MM.1S (cell line): ENCODE measurements at regions not wholly inside any gene's neighbourhood (a gene's known extent, or its start where the extent isn't known, plus 50 kb on each side); places are given as distances from the start of the nearest gene placed in this dataset.

Source experiments
- DNase-seq: peaks from one replicate; pipeline ENCODE4 v3.0.0-alpha.2; 2015
- H2AFZ ChIP-seq: fragments of 300-600 bp; sonication (generic); 2 replicates; pipeline ENCODE4 v1.6.0; 2016; ENCODE audit warnings: antibody characterized with exemption, low read length
- H3F3A ChIP-seq: fragments of 300-600 bp; sonication (generic); 2 replicates; pipeline ENCODE4 v1.6.1; 2016; ENCODE audit warnings: mild to moderate bottlenecking, antibody characterized with exemption, low read length, moderate library complexity, mixed read lengths; ENCODE audit not compliant: insufficient read depth
- H3K27ac ChIP-seq: fragments of 300-600 bp; sonication (generic); 2 replicates; pipeline ENCODE4 v1.5.1; 2016; ENCODE audit warnings: mild to moderate bottlenecking, low read length
- H3K27me3 ChIP-seq: fragments of 300-600 bp; sonication (generic); replicated peaks from 2 replicates; pipeline ENCODE4 v1.6.0; 2016; ENCODE audit warnings: low read length; ENCODE audit not compliant: insufficient read depth
- H3K36me3 ChIP-seq: fragments of 300-600 bp; sonication (generic); replicated peaks from 2 replicates; pipeline ENCODE4 v1.6.1; 2016; ENCODE audit warnings: mild to moderate bottlenecking, low read length, mixed read lengths; ENCODE audit not compliant: insufficient read depth
- H3K4me1 ChIP-seq: fragments of 300-600 bp; sonication (generic); 2 replicates; pipeline ENCODE4 v1.6.1; 2016; ENCODE audit warnings: low read length, mixed read lengths
- H3K4me2 ChIP-seq: fragments of 300-600 bp; sonication (generic); 2 replicates; pipeline ENCODE4 v1.6.0; 2016; ENCODE audit warnings: low read depth, low read length
- H3K4me3 ChIP-seq: fragments of 300-600 bp; sonication (generic); 2 replicates; pipeline ENCODE4 v1.5.1; 2016; ENCODE audit warnings: low read length, mixed read lengths
- H3K79me2 ChIP-seq: fragments of 300-600 bp; sonication (generic); 2 replicates; pipeline ENCODE4 v1.6.1; 2016; ENCODE audit warnings: mixed run types, low read length, mixed read lengths
- H3K9ac ChIP-seq: fragments of 300-600 bp; sonication (generic); 2 replicates; pipeline ENCODE4 v1.6.1; 2016; ENCODE audit warnings: low read length, mixed read lengths
- H3K9me2 ChIP-seq: fragments of 300-600 bp; sonication (generic); replicated peaks from 2 replicates; pipeline ENCODE4 v1.6.1; 2016; ENCODE audit warnings: mild to moderate bottlenecking, low read length, mixed read lengths; ENCODE audit not compliant: insufficient read depth
- H3K9me3 ChIP-seq: fragments of 300-600 bp; sonication (generic); replicated peaks from 2 replicates; pipeline ENCODE4 v1.6.1; 2016; ENCODE audit warnings: mild to moderate bottlenecking, low read length, mixed read lengths; ENCODE audit not compliant: insufficient read depth
- H4K20me1 ChIP-seq: fragments of 300-600 bp; sonication (generic); 2 replicates; pipeline ENCODE4 v1.6.1; 2016; ENCODE audit warnings: mild to moderate bottlenecking, low read length, moderate library complexity, mixed read lengths; ENCODE audit not compliant: insufficient read depth
- EZH2 ChIP-seq: fragments of 300-600 bp; sonication (generic); optimal IDR thresholded peaks from 2 replicates; pipeline ENCODE3; 2017; ENCODE audit warnings: low read depth, mild to moderate bottlenecking, antibody characterized with exemption, low read length, mixed read lengths
- EZH2phosphoT487 ChIP-seq: fragments of 300-600 bp; sonication (generic); IDR thresholded peaks from 2 replicates; pipeline ENCODE4 v1.6.1; 2018; ENCODE audit warnings: antibody characterized with exemption, low read length
- TF ChIP-seq, protein P1 (sequence below): fragments of 300-600 bp; sonication (generic); IDR thresholded peaks from 2 replicates; pipeline ENCODE4 v1.5.1; 2016; ENCODE audit warnings: antibody characterized with exemption, low read length, mixed read lengths

DNA sequence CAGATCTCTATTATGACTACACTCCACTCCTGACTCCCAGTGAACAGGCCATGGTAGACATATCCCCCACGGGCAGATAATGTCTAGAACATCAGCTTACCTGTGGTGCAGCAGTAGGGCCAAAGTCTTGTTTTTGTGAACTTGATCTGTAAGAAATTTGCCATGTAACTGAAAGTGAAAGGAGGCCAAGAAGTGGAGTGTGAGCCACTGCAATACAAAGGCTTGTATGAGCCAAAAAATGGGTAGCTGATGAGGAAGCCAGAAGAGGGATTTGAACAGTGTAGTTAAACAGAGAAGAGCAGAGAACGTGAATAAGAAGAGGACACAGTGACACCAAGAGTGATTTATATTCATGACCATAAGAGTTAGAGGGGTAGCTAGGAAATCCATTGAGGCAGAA, 361.7 kb downstream of the DMRT2 start:
- Histone ChIP-seq H3K4me3 (no peak overlapping the region), H3K27me3 (no peaks in the 10 kb centered on the region), H3K4me1 (no peaks in the 10 kb centered on the region), H3K9ac (no peak overlapping the region), H3K27ac (no peak overlapping the region), H2AFZ (no peak overlapping the region), H3F3A (no peaks in the 10 kb centered on the region), H3K9me2 (no peaks in the 10 kb centered on the region), H3K4me2 (no peak overlapping the region), H3K36me3 (no peaks in the 10 kb centered on the region), H3K79me2 (no peaks in the 10 kb centered on the region), H4K20me1 (no peaks in the 10 kb centered on the region), H3K9me3 (no peaks in the 10 kb centered on the region)
- TF ChIP-seq EZH2 (no peak), EZH2phosphoT487 (no peak)
- TF ChIP-seq, protein P1, sequence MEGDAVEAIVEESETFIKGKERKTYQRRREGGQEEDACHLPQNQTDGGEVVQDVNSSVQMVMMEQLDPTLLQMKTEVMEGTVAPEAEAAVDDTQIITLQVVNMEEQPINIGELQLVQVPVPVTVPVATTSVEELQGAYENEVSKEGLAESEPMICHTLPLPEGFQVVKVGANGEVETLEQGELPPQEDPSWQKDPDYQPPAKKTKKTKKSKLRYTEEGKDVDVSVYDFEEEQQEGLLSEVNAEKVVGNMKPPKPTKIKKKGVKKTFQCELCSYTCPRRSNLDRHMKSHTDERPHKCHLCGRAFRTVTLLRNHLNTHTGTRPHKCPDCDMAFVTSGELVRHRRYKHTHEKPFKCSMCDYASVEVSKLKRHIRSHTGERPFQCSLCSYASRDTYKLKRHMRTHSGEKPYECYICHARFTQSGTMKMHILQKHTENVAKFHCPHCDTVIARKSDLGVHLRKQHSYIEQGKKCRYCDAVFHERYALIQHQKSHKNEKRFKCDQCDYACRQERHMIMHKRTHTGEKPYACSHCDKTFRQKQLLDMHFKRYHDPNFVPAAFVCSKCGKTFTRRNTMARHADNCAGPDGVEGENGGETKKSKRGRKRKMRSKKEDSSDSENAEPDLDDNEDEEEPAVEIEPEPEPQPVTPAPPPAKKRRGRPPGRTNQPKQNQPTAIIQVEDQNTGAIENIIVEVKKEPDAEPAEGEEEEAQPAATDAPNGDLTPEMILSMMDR = no peak
- peak; percentile 34 for DNase-seq

DNA sequence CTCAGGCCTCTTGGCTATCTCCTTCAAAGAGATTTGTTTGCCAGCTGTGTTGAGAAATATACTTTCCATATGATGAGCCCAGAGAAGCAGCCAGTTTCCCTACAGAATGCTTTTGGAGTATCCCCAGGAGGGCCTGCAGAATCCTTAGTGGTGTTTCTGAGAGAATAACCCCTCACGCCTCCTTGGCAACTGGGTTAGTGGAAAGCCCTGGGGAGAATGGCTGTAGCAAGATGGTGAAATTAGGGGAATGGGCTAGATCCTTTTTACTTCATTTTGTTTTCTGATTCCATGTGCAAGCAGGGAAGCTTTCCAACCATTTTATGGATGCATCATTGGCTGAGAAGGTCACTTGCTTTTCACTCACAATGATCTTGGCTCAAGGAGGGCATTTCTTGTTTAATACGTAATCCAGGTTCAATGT, 364.6 kb downstream of the DMRT2 start:
- no peaks in the 10 kb centered on the region for H3F3A ChIP-seq
- H4K20me1 ChIP-seq = no peaks in the 10 kb centered on the region
- H3K4me1 ChIP-seq = no peaks in the 10 kb centered on the region
- DNase-seq = no peak
- TF ChIP-seq EZH2phosphoT487 (no peak), EZH2 (no peak)
- TF ChIP-seq, protein P1 = no peak
- no peaks in the 10 kb centered on the region for H3K79me2 ChIP-seq
- no peak overlapping the region for H3K4me3 ChIP-seq
- no peak overlapping the region for H3K27ac ChIP-seq
- H3K4me2 ChIP-seq = no peak overlapping the region
- no peaks in the 10 kb centered on the region for H3K27me3 ChIP-seq
- no peaks in the 10 kb centered on the region for H3K9me3 ChIP-seq
- no peak overlapping the region for H3K9ac ChIP-seq
- H2AFZ ChIP-seq = no peak overlapping the region
- no peaks in the 10 kb centered on the region for H3K36me3 ChIP-seq
- no peaks in the 10 kb centered on the region for H3K9me2 ChIP-seq

DNA sequence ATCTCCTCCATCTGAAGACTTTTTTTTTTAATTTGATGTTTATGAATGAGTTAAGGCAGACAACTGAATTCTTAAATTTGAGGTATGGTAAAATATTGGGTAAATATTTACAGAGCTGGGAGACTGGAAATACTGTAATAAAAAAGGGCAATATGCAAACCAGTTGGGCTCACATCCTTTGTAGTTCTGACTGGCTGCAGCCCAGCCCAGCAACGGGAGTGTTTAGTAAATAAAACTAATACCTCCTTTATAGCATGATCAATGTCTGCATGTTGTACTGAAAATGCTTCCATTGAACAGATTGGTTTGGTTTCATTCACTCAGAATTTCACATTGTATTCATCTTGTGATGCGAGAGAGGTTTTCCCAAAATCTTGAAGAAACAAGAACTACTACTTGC, 365.0 kb downstream of the DMRT2 start:
- Histone ChIP-seq H3F3A (no peaks in the 10 kb centered on the region), H3K9me2 (no peaks in the 10 kb centered on the region), H3K4me3 (no peak overlapping the region), H4K20me1 (no peaks in the 10 kb centered on the region), H3K9me3 (no peaks in the 10 kb centered on the region), H3K79me2 (no peaks in the 10 kb centered on the region), H2AFZ (no peak overlapping the region), H3K4me2 (no peak overlapping the region), H3K36me3 (no peaks in the 10 kb centered on the region), H3K27ac (no peak overlapping the region), H3K4me1 (no peaks in the 10 kb centered on the region), H3K9ac (no peak overlapping the region), H3K27me3 (no peaks in the 10 kb centered on the region)
- no peak for DNase-seq
- TF ChIP-seq EZH2 (no peak), EZH2phosphoT487 (no peak)
- TF ChIP-seq, protein P1 = no peak

DNA sequence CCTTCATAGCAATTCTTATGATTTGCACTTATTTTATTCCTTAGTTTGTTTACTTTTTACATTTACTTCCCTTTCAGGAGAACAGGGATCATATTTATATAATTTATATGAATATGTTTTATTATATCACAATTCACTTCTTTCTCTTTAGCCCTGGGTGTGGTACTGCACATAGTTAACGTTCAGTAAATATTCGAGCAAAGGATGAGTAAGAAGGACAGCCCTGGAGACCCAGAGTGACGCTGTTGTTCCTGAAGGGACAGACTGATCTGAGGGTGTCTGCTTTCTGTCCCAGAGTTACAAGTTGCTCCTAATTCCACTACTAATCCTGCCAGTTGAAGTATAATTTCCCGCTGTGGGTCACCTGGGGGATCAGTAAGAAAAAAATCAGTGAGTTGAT, 366.1 kb downstream of the DMRT2 start:
- no peak overlapping the region for H3K4me3 ChIP-seq
- no peaks in the 10 kb centered on the region for H4K20me1 ChIP-seq
- no peak for DNase-seq
- no peaks in the 10 kb centered on the region for H3K79me2 ChIP-seq
- no peaks in the 10 kb centered on the region for H3K36me3 ChIP-seq
- no peak overlapping the region for H3K4me2 ChIP-seq
- no peaks in the 10 kb centered on the region for H3K9me3 ChIP-seq
- no peak overlapping the region for H2AFZ ChIP-seq
- no peaks in the 10 kb centered on the region for H3K27me3 ChIP-seq
- no peak overlapping the region for H3K27ac ChIP-seq
- no peaks in the 10 kb centered on the region for H3F3A ChIP-seq
- no peak for TF ChIP-seq EZH2
- no peaks in the 10 kb centered on the region for H3K9me2 ChIP-seq
- no peak overlapping the region for H3K9ac ChIP-seq
- H3K4me1 ChIP-seq = no peaks in the 10 kb centered on the region
